Small intestine (tissue), 7 donors: ENCODE measurements at regions not wholly inside any gene's neighbourhood (a gene's known extent, or its start where the extent isn't known, plus 50 kb on each side); places are given as distances from the start of the nearest gene placed in this dataset.
"Not testable (repeated sequence)": the region's sequence is repeated elsewhere in the genome, so short reads cannot be mapped to it uniquely, and the experiment has no call there.

Experiments
- DNase-seq, 2 donors: peaks; one replicate each; pipeline versions ENCODE4 v3.0.0 to v3.0.0-alpha.2; 2013
- FAIRE-seq: peaks from 2 replicates; lab custom pipeline; 2012; peaks lifted over from hg19 to GRCh38; lab: Jason Lieb, UNC
- H3K27ac ChIP-seq, 3 donors: one replicate each; pipeline ENCODE4 v1.5.1; 2013; ENCODE audit warnings: low read length in 2 of 3, mild to moderate bottlenecking in 2 of 3, control low read depth in 1 of 3, inconsistent platforms in 1 of 3, low read depth in 1 of 3, moderate library complexity in 1 of 3
- H3K27me3 ChIP-seq, 3 donors: one replicate each; pipeline ENCODE4 v1.6.1; 2013; ENCODE audit warnings: low read length in 3 of 3, inconsistent platforms in 1 of 3; ENCODE audit not compliant: control insufficient read depth in 3 of 3, insufficient read depth in 3 of 3
- H3K36me3 ChIP-seq, 3 donors: one replicate each; pipeline ENCODE4 v1.6.1; 2013; ENCODE audit warnings: low read length in 3 of 3, inconsistent platforms in 1 of 3, low read depth in 1 of 3, mild to moderate bottlenecking in 1 of 3, moderate library complexity in 1 of 3; ENCODE audit not compliant: control insufficient read depth in 3 of 3, insufficient read depth in 2 of 3
- H3K4me1 ChIP-seq, 3 donors: one replicate each; pipeline ENCODE4 v1.6.1; 2013; ENCODE audit warnings: low read length in 2 of 3, inconsistent platforms in 1 of 3, low read depth in 1 of 3, mild to moderate bottlenecking in 1 of 3, moderate library complexity in 1 of 3; ENCODE audit not compliant: control insufficient read depth in 3 of 3, insufficient read depth in 2 of 3
- H3K4me3 ChIP-seq, 3 donors: one replicate each; pipeline ENCODE4 v1.5.1; 2013; ENCODE audit warnings: low read length in 3 of 3, control low read depth in 1 of 3, inconsistent platforms in 1 of 3, low read depth in 1 of 3, mild to moderate bottlenecking in 1 of 3, moderate library complexity in 1 of 3
- H3K9me3 ChIP-seq, 2 donors: one replicate each; pipeline ENCODE4 v1.6.1; 2013; ENCODE audit warnings: low read depth in 1 of 2, low read length in 1 of 2; ENCODE audit not compliant: control insufficient read depth in 2 of 2, insufficient read depth in 1 of 2
- WGBS, 3 donors: extraction: QIAGEN DNeasy Blood & Tissue Kit; methylation state at CpG; one replicate each; pipeline ENCODE4 v1.1.7; 2013; 5-methylcytosine and 5-hydroxymethylcytosine counted together
- donor health status: healthy with polysubstance abuse.
- donor health status: control.
- donor health status: control.
- donor health status: Bipolar disorder and iron deficiency.
- donor health status: healthy.

GRCh38 chr3:193815246-193816027 is 222.4 kb downstream of the OPA1 start:
- H3K9me3 ChIP-seq: no peaks in the 10 kb centered on the region
- 82 to 94% (median 86%) methylated on average over 8 of the region's 8 CpGs for WGBS, 3 donors
- no peaks in the 10 kb centered on the region for H3K27me3 ChIP-seq
- H3K4me1 ChIP-seq: peaks cover 0 to 56% (median 4%) of the 10 kb centered on the region in 3 donors
- no peaks in the 10 kb centered on the region for H3K36me3 ChIP-seq
- no peak overlapping the region for H3K4me3 ChIP-seq
- FAIRE-seq (no peak), DNase-seq (no peak)
- H3K27ac ChIP-seq: peak overlapping the region in 1 of 3 donors; percentile 78

GRCh38 chr3:193816028-193816395 is 223.0 kb downstream of the OPA1 start:
- Histone ChIP-seq H3K36me3 (no peaks in the 10 kb centered on the region), H3K4me1 (peaks cover 0 to 56% (median 4%) of the 10 kb centered on the region in 3 donors), H3K9me3 (no peaks in the 10 kb centered on the region), H3K27ac (peak overlapping the region in 1 of 3 donors; percentile 78), H3K4me3 (no peak overlapping the region), H3K27me3 (no peaks in the 10 kb centered on the region)
- 82 to 92% (median 85%) methylated on average over 10 of the region's 10 CpGs for WGBS, 3 donors
- no peak for FAIRE-seq
- no peak for DNase-seq

GRCh38 chr3:193816656-193817311 is 223.8 kb downstream of the OPA1 start:
- Histone ChIP-seq H3K27ac (peak overlapping the region; percentile 1 to 78 (median 72)), H3K4me3 (peak overlapping the region in 1 of 3 donors; percentile 9), H3K36me3 (no peaks in the 10 kb centered on the region), H3K9me3 (no peaks in the 10 kb centered on the region), H3K27me3 (no peaks in the 10 kb centered on the region), H3K4me1 (peaks cover 0 to 56% (median 4%) of the 10 kb centered on the region in 3 donors)
- DNase-seq (peak; percentile 92 to 95), FAIRE-seq (no peak)
- 7 to 28% (median 21%) methylated on average over 14 of the region's 14 CpGs for WGBS, 3 donors

- no peak overlapping the region for H3K4me3 ChIP-seq
- no peak for FAIRE-seq
- 91 to 93% (median 92%) methylated on average over 16 of the region's 16 CpGs for WGBS, 3 donors
- H3K27me3 ChIP-seq: no peaks in the 10 kb centered on the region
- no peak for DNase-seq
- no peak overlapping the region for H3K27ac ChIP-seq
- no peaks in the 10 kb centered on the region for H3K36me3 ChIP-seq
- H3K4me1 ChIP-seq: peaks cover 0 to 37% (median 0%) of the 10 kb centered on the region in 3 donors
- H3K9me3 ChIP-seq: no peaks in the 10 kb centered on the region
Measured at GRCh38 chr3:193819117-193820010, 226.4 kb downstream of the OPA1 start.

GRCh38 chr3:193821151-193821668 is 228.2 kb downstream of the OPA1 start:
- DNase-seq: no peak
- Histone ChIP-seq H3K4me3 (no peak overlapping the region), H3K27me3 (no peaks in the 10 kb centered on the region), H3K36me3 (no peaks in the 10 kb centered on the region), H3K9me3 (no peaks in the 10 kb centered on the region), H3K4me1 (peaks cover 4 to 36% (median 6%) of the 10 kb centered on the region in 3 donors), H3K27ac (no peak overlapping the region)
- no peak for FAIRE-seq
- 73 to 95% (median 77%) methylated on average over 2 of the region's 2 CpGs for WGBS, 3 donors

- Histone ChIP-seq H3K36me3 (no peaks in the 10 kb centered on the region), H3K4me3 (no peak overlapping the region), H3K9me3 (no peaks in the 10 kb centered on the region), H3K4me1 (peaks cover 5 to 34% (median 7%) of the 10 kb centered on the region in 3 donors), H3K27me3 (no peaks in the 10 kb centered on the region), H3K27ac (no peak overlapping the region)
- 91% methylated on average over 3 of the region's 3 CpGs for WGBS, 3 donors
- DNase-seq (no peak), FAIRE-seq (no peak)
Measured at GRCh38 chr3:193822492-193823212, 229.6 kb downstream of the OPA1 start.

- peaks cover 5 to 30% (median 7%) of the 10 kb centered on the region in 3 donors for H3K4me1 ChIP-seq
- FAIRE-seq, H3K9me3 ChIP-seq, DNase-seq, H3K27me3 ChIP-seq, H3K4me3 ChIP-seq, H3K36me3 ChIP-seq, H3K27ac ChIP-seq: not testable (repeated sequence)
- 85 to 98% (median 95%) methylated on average over 3 of the region's 3 CpGs for WGBS, 3 donors
Measured at GRCh38 chr3:193823213-193823605, 230.2 kb downstream of the OPA1 start.
